ENCODE measurements at regions not wholly inside any gene's neighbourhood (a gene's known extent, or its start where the extent isn't known, plus 50 kb on each side); places are given as distances from the start of the nearest gene placed in this dataset.

DNA sequence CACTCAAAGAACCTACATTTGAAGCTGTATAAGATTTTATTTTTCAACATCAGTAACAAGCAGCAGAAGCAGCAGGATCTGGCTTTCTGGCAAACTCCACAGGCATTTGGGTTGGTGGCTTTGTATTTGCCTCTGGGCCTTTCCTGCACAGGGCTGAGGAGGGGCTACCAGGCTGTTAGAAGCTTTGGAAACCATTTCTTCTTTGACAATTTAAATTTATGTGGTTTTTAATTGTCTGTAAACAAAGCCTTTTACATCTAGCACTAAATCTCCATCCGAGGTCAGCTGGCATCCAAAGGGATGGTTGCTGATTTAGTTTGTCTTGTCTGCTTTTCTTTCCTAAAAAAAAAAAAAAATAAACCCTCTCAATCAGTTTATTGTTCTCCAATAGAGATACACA, 127.5 kb upstream of the OBI1 start:
- H3K27me3 ChIP-seq (ENCODE audit: insufficient read depth, low read depth, low read length) = no peaks in the 10 kb centered on the region
- no peaks in the 10 kb centered on the region for H3K9me3 ChIP-seq (ENCODE audit: low read length)
- H3K4me2 ChIP-seq (ENCODE audit: low read length) = no peak overlapping the region
- H3F3A ChIP-seq (ENCODE audit: insufficient read depth, low read length, poor library complexity, severe bottlenecking) = no peaks in the 10 kb centered on the region
- no peak overlapping the region for H3K9ac ChIP-seq (ENCODE audit: low read length)
- H3K36me3 ChIP-seq (ENCODE audit: insufficient read depth, low read length) = no peaks in the 10 kb centered on the region
- no peak overlapping the region for H3K27ac ChIP-seq (ENCODE audit: low read length)
- no peaks in the 10 kb centered on the region for H4K20me1 ChIP-seq (ENCODE audit: insufficient read depth)
- no peak overlapping the region for H3K4me3 ChIP-seq (ENCODE audit: low read length)
- H3K9me2 ChIP-seq (ENCODE audit: insufficient read depth, low read length) = no peaks in the 10 kb centered on the region
- H2AFZ ChIP-seq (ENCODE audit: low read depth, low read length) = no peak overlapping the region
- TF ChIP-seq EP300 (conservative IDR thresholded peaks at IDR 0.05; ENCODE audit: poor library complexity, severe bottlenecking) = no peak
- no peak for TF ChIP-seq RAD21 (conservative IDR thresholded peaks at IDR 0.05)
- TF ChIP-seq TAF1 (IDR thresholded peaks at IDR 0.05; ENCODE audit: low read depth) = no peak
- no peak for TF ChIP-seq EZH2 (IDR thresholded peaks at IDR 0.05; ENCODE audit: borderline replicate concordance, insufficient read depth, low read length, poor library complexity, severe bottlenecking)
- TF ChIP-seq SMC3 (conservative IDR thresholded peaks at IDR 0.05; ENCODE audit: poor library complexity) = no peak
- TF ChIP-seq, protein P1, sequence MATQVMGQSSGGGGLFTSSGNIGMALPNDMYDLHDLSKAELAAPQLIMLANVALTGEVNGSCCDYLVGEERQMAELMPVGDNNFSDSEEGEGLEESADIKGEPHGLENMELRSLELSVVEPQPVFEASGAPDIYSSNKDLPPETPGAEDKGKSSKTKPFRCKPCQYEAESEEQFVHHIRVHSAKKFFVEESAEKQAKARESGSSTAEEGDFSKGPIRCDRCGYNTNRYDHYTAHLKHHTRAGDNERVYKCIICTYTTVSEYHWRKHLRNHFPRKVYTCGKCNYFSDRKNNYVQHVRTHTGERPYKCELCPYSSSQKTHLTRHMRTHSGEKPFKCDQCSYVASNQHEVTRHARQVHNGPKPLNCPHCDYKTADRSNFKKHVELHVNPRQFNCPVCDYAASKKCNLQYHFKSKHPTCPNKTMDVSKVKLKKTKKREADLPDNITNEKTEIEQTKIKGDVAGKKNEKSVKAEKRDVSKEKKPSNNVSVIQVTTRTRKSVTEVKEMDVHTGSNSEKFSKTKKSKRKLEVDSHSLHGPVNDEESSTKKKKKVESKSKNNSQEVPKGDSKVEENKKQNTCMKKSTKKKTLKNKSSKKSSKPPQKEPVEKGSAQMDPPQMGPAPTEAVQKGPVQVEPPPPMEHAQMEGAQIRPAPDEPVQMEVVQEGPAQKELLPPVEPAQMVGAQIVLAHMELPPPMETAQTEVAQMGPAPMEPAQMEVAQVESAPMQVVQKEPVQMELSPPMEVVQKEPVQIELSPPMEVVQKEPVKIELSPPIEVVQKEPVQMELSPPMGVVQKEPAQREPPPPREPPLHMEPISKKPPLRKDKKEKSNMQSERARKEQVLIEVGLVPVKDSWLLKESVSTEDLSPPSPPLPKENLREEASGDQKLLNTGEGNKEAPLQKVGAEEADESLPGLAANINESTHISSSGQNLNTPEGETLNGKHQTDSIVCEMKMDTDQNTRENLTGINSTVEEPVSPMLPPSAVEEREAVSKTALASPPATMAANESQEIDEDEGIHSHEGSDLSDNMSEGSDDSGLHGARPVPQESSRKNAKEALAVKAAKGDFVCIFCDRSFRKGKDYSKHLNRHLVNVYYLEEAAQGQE (IDR thresholded peaks at IDR 0.05; ENCODE audit: borderline replicate concordance) = no peak
- no peak for TF ChIP-seq POLR2AphosphoS5 (IDR thresholded peaks at IDR 0.05)
- no peak for TF ChIP-seq MXI1 (conservative IDR thresholded peaks at IDR 0.05; ENCODE audit: poor library complexity, severe bottlenecking)
- TF ChIP-seq, protein P2, sequence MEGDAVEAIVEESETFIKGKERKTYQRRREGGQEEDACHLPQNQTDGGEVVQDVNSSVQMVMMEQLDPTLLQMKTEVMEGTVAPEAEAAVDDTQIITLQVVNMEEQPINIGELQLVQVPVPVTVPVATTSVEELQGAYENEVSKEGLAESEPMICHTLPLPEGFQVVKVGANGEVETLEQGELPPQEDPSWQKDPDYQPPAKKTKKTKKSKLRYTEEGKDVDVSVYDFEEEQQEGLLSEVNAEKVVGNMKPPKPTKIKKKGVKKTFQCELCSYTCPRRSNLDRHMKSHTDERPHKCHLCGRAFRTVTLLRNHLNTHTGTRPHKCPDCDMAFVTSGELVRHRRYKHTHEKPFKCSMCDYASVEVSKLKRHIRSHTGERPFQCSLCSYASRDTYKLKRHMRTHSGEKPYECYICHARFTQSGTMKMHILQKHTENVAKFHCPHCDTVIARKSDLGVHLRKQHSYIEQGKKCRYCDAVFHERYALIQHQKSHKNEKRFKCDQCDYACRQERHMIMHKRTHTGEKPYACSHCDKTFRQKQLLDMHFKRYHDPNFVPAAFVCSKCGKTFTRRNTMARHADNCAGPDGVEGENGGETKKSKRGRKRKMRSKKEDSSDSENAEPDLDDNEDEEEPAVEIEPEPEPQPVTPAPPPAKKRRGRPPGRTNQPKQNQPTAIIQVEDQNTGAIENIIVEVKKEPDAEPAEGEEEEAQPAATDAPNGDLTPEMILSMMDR (IDR thresholded peaks at IDR 0.05; ENCODE audit: poor library complexity, severe bottlenecking) = no peak
- H3K79me2 ChIP-seq (replicated peaks; ENCODE audit: insufficient read depth, low read length) = no peaks in the 10 kb centered on the region

DNA sequence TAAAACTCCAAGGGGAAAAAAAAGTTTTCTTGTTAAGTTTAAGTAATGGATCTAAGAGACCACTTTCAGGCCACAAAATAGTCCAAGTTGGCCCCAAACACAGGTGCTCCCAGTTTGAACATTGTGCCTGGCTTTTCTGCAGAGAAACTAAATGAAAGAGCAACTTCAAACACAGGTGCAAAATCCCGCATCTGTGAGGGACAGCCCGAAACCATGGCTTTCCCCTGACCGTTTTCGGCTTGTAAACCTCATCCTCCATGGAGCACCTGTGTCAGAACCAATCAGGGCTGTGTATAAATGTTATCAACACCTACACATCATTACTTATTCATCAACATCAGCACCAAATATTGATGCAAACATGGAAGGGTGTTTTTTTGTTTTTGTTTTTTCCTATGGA, 126.8 kb upstream of the OBI1 start:
- no peaks in the 10 kb centered on the region for H3K9me3 ChIP-seq (ENCODE audit: low read length)
- no peak for TF ChIP-seq EZH2 (IDR thresholded peaks at IDR 0.05; ENCODE audit: borderline replicate concordance, insufficient read depth, low read length, poor library complexity, severe bottlenecking)
- TF ChIP-seq TAF1 (IDR thresholded peaks at IDR 0.05; ENCODE audit: low read depth) = no peak
- no peak for TF ChIP-seq MXI1 (conservative IDR thresholded peaks at IDR 0.05; ENCODE audit: poor library complexity, severe bottlenecking)
- TF ChIP-seq, protein P1 (IDR thresholded peaks at IDR 0.05; ENCODE audit: borderline replicate concordance) = no peak
- TF ChIP-seq POLR2AphosphoS5 (IDR thresholded peaks at IDR 0.05) = no peak
- TF ChIP-seq, protein P2 (IDR thresholded peaks at IDR 0.05; ENCODE audit: poor library complexity, severe bottlenecking) = no peak
- TF ChIP-seq RAD21 (conservative IDR thresholded peaks at IDR 0.05) = no peak
- no peak for TF ChIP-seq EP300 (conservative IDR thresholded peaks at IDR 0.05; ENCODE audit: poor library complexity, severe bottlenecking)
- TF ChIP-seq SMC3 (conservative IDR thresholded peaks at IDR 0.05; ENCODE audit: poor library complexity) = no peak
- H3K4me3 ChIP-seq (ENCODE audit: low read length) = no peak overlapping the region
- no peaks in the 10 kb centered on the region for H3F3A ChIP-seq (ENCODE audit: insufficient read depth, low read length, poor library complexity, severe bottlenecking)
- no peaks in the 10 kb centered on the region for H3K79me2 ChIP-seq (replicated peaks; ENCODE audit: insufficient read depth, low read length)
- no peak overlapping the region for H3K9ac ChIP-seq (ENCODE audit: low read length)
- no peak overlapping the region for H2AFZ ChIP-seq (ENCODE audit: low read depth, low read length)
- H3K9me2 ChIP-seq (ENCODE audit: insufficient read depth, low read length) = no peaks in the 10 kb centered on the region
- H4K20me1 ChIP-seq (ENCODE audit: insufficient read depth) = no peaks in the 10 kb centered on the region
- H3K4me2 ChIP-seq (ENCODE audit: low read length) = no peak overlapping the region
- H3K27ac ChIP-seq (ENCODE audit: low read length) = no peak overlapping the region
- H3K27me3 ChIP-seq (ENCODE audit: insufficient read depth, low read depth, low read length) = no peaks in the 10 kb centered on the region
- H3K36me3 ChIP-seq (ENCODE audit: insufficient read depth, low read length) = no peaks in the 10 kb centered on the region
